A673 (cell line): ENCODE measurements at regions not wholly inside any gene's neighbourhood (a gene's known extent, or its start where the extent isn't known, plus 50 kb on each side); places are given as distances from the start of the nearest gene placed in this dataset.

ENCODE experiments used
- EZH2 ChIP-seq: fragments of 200-600 bp; sonication (generic); IDR thresholded peaks from 2 replicates; pipeline ENCODE4 v1.6.1; 2017; ENCODE audit warnings: borderline replicate concordance, low read depth, mild to moderate bottlenecking, mixed read lengths, antibody characterized with exemption, low read length; ENCODE audit not compliant: poor library complexity, severe bottlenecking
- TF ChIP-seq, protein P1 (sequence below): fragments of 300-800, 200-600 bp; sonication (generic); conservative IDR thresholded peaks from 2 replicates; pipeline ENCODE4 v1.5.1; 2017; ENCODE audit warnings: low read depth, mild to moderate bottlenecking, antibody characterized with exemption, low read length, moderate library complexity, mixed read lengths

DNA sequence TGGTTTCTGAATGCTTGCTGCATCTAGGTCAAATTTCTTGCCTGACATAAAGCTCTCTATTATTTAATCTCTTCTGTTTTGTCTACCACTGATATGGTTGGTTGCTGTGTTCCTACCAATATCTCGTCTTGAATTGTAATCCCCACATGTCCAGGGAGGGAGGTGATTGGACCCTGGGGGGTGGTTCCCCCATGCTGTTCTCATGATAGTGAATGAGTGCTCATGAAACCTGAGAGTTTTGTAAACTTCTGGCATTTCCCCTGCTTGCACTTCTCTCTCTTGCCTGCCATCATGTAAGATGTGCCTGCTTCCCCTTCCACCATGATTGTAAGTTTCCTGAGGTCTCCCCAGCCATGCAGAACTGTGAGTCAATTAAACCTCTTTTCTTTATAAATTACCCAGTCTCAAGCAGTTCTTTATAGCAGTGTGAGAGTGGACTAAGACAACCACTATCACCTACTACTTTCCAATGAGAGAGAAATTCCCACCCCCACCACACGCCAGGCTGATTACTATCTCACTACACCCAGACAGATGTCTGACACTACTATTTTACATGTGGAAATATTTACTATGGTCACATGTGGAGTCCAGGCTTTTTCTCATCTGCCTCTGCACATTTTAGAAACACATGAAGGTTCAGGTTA lies 69.2 kb upstream of the ATP2B1 start:
- TF ChIP-seq, protein P1, sequence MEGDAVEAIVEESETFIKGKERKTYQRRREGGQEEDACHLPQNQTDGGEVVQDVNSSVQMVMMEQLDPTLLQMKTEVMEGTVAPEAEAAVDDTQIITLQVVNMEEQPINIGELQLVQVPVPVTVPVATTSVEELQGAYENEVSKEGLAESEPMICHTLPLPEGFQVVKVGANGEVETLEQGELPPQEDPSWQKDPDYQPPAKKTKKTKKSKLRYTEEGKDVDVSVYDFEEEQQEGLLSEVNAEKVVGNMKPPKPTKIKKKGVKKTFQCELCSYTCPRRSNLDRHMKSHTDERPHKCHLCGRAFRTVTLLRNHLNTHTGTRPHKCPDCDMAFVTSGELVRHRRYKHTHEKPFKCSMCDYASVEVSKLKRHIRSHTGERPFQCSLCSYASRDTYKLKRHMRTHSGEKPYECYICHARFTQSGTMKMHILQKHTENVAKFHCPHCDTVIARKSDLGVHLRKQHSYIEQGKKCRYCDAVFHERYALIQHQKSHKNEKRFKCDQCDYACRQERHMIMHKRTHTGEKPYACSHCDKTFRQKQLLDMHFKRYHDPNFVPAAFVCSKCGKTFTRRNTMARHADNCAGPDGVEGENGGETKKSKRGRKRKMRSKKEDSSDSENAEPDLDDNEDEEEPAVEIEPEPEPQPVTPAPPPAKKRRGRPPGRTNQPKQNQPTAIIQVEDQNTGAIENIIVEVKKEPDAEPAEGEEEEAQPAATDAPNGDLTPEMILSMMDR = no peak
- no peak for TF ChIP-seq EZH2
